ENCODE measurements at regions not wholly inside any gene's neighbourhood (a gene's known extent, or its start where the extent isn't known, plus 50 kb on each side); places are given as distances from the start of the nearest gene placed in this dataset.

- H3K4me1 ChIP-seq (replicated peaks; ENCODE audit: insufficient read depth): no peaks in the 10 kb centered on the region
- no peaks in the 10 kb centered on the region for H3K36me3 ChIP-seq (ENCODE audit: low read depth)
- no peaks in the 10 kb centered on the region for H3K79me2 ChIP-seq (ENCODE audit: low read depth)
- POLR2A ChIA-PET (ENCODE audit: unreplicated experiment): no interaction called here
- DNase-seq: no peak
- no peaks in the 10 kb centered on the region for H3F3A ChIP-seq (ENCODE audit: insufficient read depth, low read depth)
- intact Hi-C loops (cut with micrococcal nuclease; ENCODE audit: unreplicated experiment): no loop called here
- no peaks in the 10 kb centered on the region for H3K27me3 ChIP-seq (ENCODE audit: insufficient read depth, low read depth)
- H3K9me2 ChIP-seq (ENCODE audit: insufficient read depth): peaks cover 3% of the 10 kb centered on the region; the same call in 1 of the 2 replicates
- H3K27ac ChIP-seq: no peak overlapping the region
- no peak overlapping the region for H3K4me3 ChIP-seq
- no TSS peak for BruUV-seq (replicated peaks)
- CTCF ChIA-PET: no interaction called here
- no peak overlapping the region for H2AFZ ChIP-seq
- no peaks in the 10 kb centered on the region for H4K20me1 ChIP-seq (ENCODE audit: insufficient read depth)
- H3K4me2 ChIP-seq: no peak overlapping the region
- H3K9me3 ChIP-seq (ENCODE audit: insufficient read depth, low read depth): no peaks in the 10 kb centered on the region
- no peak for TF ChIP-seq EZH2 (IDR thresholded peaks at IDR 0.05; ENCODE audit: low read depth)
- TF ChIP-seq CTCF (conservative IDR thresholded peaks at IDR 0.05): no peak
Measured at GRCh38 chr20:16145919-16146318, 427.3 kb downstream of the KIF16B start.

GRCh38 chr20:16143596-16143995 lies 429.7 kb downstream of the KIF16B start:
- Histone ChIP-seq H3F3A (ENCODE audit: insufficient read depth, low read depth) (no peaks in the 10 kb centered on the region), H3K79me2 (ENCODE audit: low read depth) (no peaks in the 10 kb centered on the region), H3K4me3 (no peak overlapping the region), H3K27ac (no peak overlapping the region), H3K9me2 (ENCODE audit: insufficient read depth) (0 out of 2 replicates have a peak, but pooled peaks cover 3% of the 10 kb centered on the region), H3K27me3 (ENCODE audit: insufficient read depth, low read depth) (no peaks in the 10 kb centered on the region), H2AFZ (no peak overlapping the region), H3K9me3 (ENCODE audit: insufficient read depth, low read depth) (no peaks in the 10 kb centered on the region), H3K36me3 (ENCODE audit: low read depth) (no peaks in the 10 kb centered on the region), H4K20me1 (ENCODE audit: insufficient read depth) (no peaks in the 10 kb centered on the region), H3K4me1 (replicated peaks; ENCODE audit: insufficient read depth) (no peaks in the 10 kb centered on the region), H3K4me2 (no peak overlapping the region)
- DNase-seq: no peak
- BruUV-seq (replicated peaks): no TSS peak
- CTCF ChIA-PET: no interaction called here
- POLR2A ChIA-PET (ENCODE audit: unreplicated experiment): no interaction called here
- intact Hi-C loops (cut with micrococcal nuclease; ENCODE audit: unreplicated experiment): no loop called here
- TF ChIP-seq EZH2 (IDR thresholded peaks at IDR 0.05; ENCODE audit: low read depth) (no peak), CTCF (conservative IDR thresholded peaks at IDR 0.05) (no peak)

- no peak overlapping the region for H3K27ac ChIP-seq
- H4K20me1 ChIP-seq (ENCODE audit: insufficient read depth): no peaks in the 10 kb centered on the region
- DNase-seq: no peak
- H3K9me3 ChIP-seq (ENCODE audit: insufficient read depth, low read depth): no peaks in the 10 kb centered on the region; the same call in 1 of the 2 replicates
- POLR2A ChIA-PET (ENCODE audit: unreplicated experiment): no interaction called here
- H3K4me2 ChIP-seq: no peak overlapping the region
- H3F3A ChIP-seq (ENCODE audit: insufficient read depth, low read depth): no peaks in the 10 kb centered on the region
- H3K9me2 ChIP-seq (ENCODE audit: insufficient read depth): no peaks in the 10 kb centered on the region
- TF ChIP-seq EZH2 (IDR thresholded peaks at IDR 0.05; ENCODE audit: low read depth): no peak
- no peak for TF ChIP-seq CTCF (conservative IDR thresholded peaks at IDR 0.05)
- H3K4me1 ChIP-seq (replicated peaks; ENCODE audit: insufficient read depth): no peaks in the 10 kb centered on the region
- H3K27me3 ChIP-seq (ENCODE audit: insufficient read depth, low read depth): no peaks in the 10 kb centered on the region
- no TSS peak for BruUV-seq (replicated peaks)
- H2AFZ ChIP-seq: no peak overlapping the region
- intact Hi-C loops (cut with micrococcal nuclease; ENCODE audit: unreplicated experiment): no loop called here
- H3K4me3 ChIP-seq: no peak overlapping the region
- H3K36me3 ChIP-seq (ENCODE audit: low read depth): no peaks in the 10 kb centered on the region
- CTCF ChIA-PET: no interaction called here
- no peaks in the 10 kb centered on the region for H3K79me2 ChIP-seq (ENCODE audit: low read depth)
Measured at GRCh38 chr20:16135630-16136029, 437.6 kb downstream of the KIF16B start.
